GM06990 (cell line): ENCODE measurements at regions not wholly inside any gene's neighbourhood (a gene's known extent, or its start where the extent isn't known, plus 50 kb on each side); places are given as distances from the start of the nearest gene placed in this dataset.
"Not testable (repeated sequence)": the region's sequence is repeated elsewhere in the genome, so short reads cannot be mapped to it uniquely, and the experiment has no call there.

ENCODE experiments used
- DNase-seq: peaks from one replicate; pipeline ENCODE4 v3.0.0-alpha.2; 2011; ENCODE audit not compliant: insufficient read length; ENCODE audit errors: extremely low read depth
- H3K27me3 ChIP-seq: replicated peaks from 2 replicates; pipeline ENCODE4 v1.6.0; 2011; ENCODE audit warnings: low read length; ENCODE audit not compliant: control insufficient read depth, insufficient read depth
- H3K36me3 ChIP-seq: 2 replicates; pipeline ENCODE4 v1.5.1; 2011; ENCODE audit warnings: low read length; ENCODE audit not compliant: control insufficient read depth, insufficient read depth
- H3K4me3 ChIP-seq: replicated peaks from 2 replicates; pipeline ENCODE4 v1.5.1; 2011; ENCODE audit warnings: low read depth, mild to moderate bottlenecking, control low read depth, low read length
- TF ChIP-seq, protein P1 (sequence below): IDR thresholded peaks from 2 replicates; pipeline ENCODE4 v1.5.1; 2011; ENCODE audit warnings: low read length, control low read depth, mild to moderate bottlenecking, inconsistent platforms; ENCODE audit not compliant: insufficient read depth, poor library complexity, severe bottlenecking

DNA sequence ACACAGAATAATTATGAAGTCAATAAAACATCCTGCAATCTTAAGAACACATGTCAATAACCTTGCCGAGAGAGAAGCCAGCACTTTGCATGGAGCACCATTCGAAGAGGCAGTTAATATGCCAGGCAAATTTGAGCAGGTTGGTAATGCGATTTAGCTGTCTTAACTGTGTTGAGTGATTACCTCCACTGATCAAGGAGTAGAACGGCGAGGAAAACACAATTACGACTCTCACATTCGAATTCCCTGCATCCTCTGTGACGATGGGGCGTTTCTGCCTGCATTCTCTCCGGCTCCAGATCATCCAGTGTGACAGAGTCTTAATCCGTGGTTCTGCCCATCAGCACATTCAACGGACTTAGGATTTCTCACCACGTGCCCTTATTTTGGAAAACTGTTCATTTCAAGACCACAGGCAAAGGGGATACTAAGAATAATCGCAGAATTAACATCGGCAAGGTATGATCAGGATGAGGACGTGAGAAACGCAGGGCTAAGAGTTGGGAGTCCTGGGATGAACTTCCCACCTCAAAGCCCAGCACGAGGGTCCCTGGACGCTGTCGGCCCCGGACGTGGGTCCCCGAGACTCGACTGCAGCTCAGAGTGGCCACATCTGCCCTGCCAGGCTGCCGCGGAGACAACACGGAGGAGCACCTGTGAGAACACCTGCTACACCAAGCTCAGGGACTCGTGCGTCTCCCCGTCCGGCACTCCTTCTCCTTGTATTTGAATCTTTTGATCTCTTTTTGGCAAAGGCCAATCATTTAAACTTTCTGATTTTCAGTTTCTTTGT lies 499.2 kb upstream of the SALL3 start:
- TF ChIP-seq, protein P1, sequence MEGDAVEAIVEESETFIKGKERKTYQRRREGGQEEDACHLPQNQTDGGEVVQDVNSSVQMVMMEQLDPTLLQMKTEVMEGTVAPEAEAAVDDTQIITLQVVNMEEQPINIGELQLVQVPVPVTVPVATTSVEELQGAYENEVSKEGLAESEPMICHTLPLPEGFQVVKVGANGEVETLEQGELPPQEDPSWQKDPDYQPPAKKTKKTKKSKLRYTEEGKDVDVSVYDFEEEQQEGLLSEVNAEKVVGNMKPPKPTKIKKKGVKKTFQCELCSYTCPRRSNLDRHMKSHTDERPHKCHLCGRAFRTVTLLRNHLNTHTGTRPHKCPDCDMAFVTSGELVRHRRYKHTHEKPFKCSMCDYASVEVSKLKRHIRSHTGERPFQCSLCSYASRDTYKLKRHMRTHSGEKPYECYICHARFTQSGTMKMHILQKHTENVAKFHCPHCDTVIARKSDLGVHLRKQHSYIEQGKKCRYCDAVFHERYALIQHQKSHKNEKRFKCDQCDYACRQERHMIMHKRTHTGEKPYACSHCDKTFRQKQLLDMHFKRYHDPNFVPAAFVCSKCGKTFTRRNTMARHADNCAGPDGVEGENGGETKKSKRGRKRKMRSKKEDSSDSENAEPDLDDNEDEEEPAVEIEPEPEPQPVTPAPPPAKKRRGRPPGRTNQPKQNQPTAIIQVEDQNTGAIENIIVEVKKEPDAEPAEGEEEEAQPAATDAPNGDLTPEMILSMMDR: no peak
- Histone ChIP-seq H3K36me3 (no peaks in the 10 kb centered on the region), H3K4me3 (no peak overlapping the region), H3K27me3 (no peaks in the 10 kb centered on the region)
- no peak for DNase-seq

DNA sequence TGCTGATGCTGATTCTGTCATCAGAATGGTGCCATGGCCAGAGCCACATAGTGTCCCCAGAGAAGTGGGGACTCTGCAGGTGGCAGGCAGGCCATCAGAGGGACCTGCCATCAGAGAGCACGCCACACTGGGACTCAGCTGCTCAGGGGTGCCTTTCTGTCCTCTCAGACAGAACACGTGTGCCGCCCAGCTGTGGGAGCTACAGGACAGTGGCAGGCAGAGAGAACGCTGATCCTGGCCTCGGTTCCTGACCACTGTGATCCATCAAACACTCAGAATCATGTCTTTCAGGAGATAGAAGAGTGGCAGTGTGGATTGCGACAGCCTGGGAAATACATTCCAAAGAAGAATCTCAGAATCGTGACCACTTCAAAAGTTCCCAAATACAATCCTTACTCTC lies 497.2 kb upstream of the SALL3 start:
- no peaks in the 10 kb centered on the region for H3K36me3 ChIP-seq
- no peak overlapping the region for H3K4me3 ChIP-seq
- TF ChIP-seq, protein P1: no peak
- no peaks in the 10 kb centered on the region for H3K27me3 ChIP-seq
- DNase-seq: no peak

GRCh38 chr18:78487649-78488048 lies 492.0 kb upstream of the SALL3 start:
- DNase-seq: no peak
- Histone ChIP-seq H3K4me3 (no peak overlapping the region), H3K27me3 (no peaks in the 10 kb centered on the region), H3K36me3 (no peaks in the 10 kb centered on the region)
- TF ChIP-seq, protein P1: no peak

- Histone ChIP-seq H3K27me3 (no peaks in the 10 kb centered on the region), H3K4me3 (no peak overlapping the region), H3K36me3 (no peaks in the 10 kb centered on the region)
- DNase-seq: no peak
- TF ChIP-seq, protein P1: no peak
Observed at GRCh38 chr18:78492064-78492812, 487.4 kb upstream of the SALL3 start.

GRCh38 chr18:78492813-78493371 lies 486.7 kb upstream of the SALL3 start:
- no peak for DNase-seq

DNA sequence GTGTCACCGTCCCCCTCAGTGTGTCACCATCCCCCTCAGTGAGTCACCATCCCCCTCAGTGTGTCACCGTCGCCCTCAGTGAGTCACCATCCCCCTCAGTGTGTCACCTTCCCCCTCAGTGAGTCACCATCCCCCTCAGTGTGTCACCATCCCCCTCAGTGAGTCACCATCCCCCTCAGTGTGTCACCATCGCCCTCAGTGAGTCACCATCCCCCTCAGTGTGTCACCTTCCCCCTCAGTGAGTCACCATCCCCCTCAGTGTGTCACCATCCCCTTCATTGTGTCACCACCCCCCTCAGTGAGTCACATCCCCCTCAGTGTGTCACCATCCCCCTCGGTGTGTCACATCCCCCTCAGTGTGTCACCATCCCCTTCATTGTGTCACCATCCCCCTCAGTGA lies 486.1 kb upstream of the SALL3 start:
- H3K27me3 ChIP-seq, H3K36me3 ChIP-seq, H3K4me3 ChIP-seq, DNase-seq: not testable (repeated sequence)

More at GRCh38 chr18:78492813-78493371, 486.7 kb upstream of the SALL3 start:
- H3K27me3 ChIP-seq: no peaks in the 10 kb centered on the region
- no peak overlapping the region for H3K4me3 ChIP-seq
- TF ChIP-seq, protein P1: no peak
- no peaks in the 10 kb centered on the region for H3K36me3 ChIP-seq
